HUES6 (cell line): ENCODE measurements at regions not wholly inside any gene's neighbourhood (a gene's known extent, or its start where the extent isn't known, plus 50 kb on each side); places are given as distances from the start of the nearest gene placed in this dataset.
"Not testable (repeated sequence)": the region's sequence is repeated elsewhere in the genome, so short reads cannot be mapped to it uniquely, and the experiment has no call there.

Experiments
- H3K27ac ChIP-seq: 2 replicates; pipeline ENCODE4 v1.7.0; 2013; ENCODE audit warnings: low read depth, mild to moderate bottlenecking, low read length, inconsistent platforms
- H3K27me3 ChIP-seq: 2 replicates; pipeline ENCODE4 v1.6.1; 2013; ENCODE audit warnings: low read length; ENCODE audit not compliant: control insufficient read depth, insufficient read depth
- H3K36me3 ChIP-seq: 2 replicates; pipeline ENCODE4 v1.6.1; 2013; ENCODE audit warnings: low read length; ENCODE audit not compliant: control insufficient read depth, insufficient read depth
- H3K4me1 ChIP-seq: 2 replicates; pipeline ENCODE4 v1.6.1; 2013; ENCODE audit warnings: low read length; ENCODE audit not compliant: control insufficient read depth, insufficient read depth
- H3K4me3 ChIP-seq: 2 replicates; pipeline ENCODE4 v1.5.1; 2013; ENCODE audit warnings: low read depth, low read length
- H3K9ac ChIP-seq: one replicate; pipeline ENCODE4 v1.6.1; 2013; ENCODE audit warnings: mild to moderate bottlenecking, low read length
- H3K9me3 ChIP-seq: 2 replicates; pipeline ENCODE4 v1.6.1; 2013; ENCODE audit warnings: low read depth, low read length; ENCODE audit not compliant: control insufficient read depth, insufficient read depth

DNA sequence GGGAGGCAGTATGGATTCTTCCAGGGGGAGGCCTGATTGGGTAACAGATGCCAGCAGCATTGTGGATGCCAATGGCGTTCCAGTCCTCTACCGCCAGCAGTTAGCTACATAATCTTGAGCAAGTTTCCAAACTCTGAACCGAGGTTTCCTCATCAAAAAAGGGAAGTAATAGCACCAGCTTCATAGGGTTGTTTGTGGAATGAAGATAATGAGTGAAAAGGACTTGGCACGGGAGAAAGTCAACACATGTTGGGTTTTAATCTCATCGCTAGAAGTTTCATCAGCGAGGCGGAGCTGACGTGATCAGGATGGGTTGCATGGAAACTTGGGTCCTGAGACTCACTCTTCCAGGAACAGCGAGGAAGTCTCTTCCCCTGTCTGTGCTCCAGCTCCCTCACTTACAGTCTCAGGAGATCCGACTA, 266.7 kb downstream of the SH3BP4 start:
- Histone ChIP-seq H3K9me3 (no peaks in the 10 kb centered on the region), H3K27me3 (no peaks in the 10 kb centered on the region), H3K36me3 (no peaks in the 10 kb centered on the region), H3K4me3 (no peak overlapping the region), H3K4me1 (no peaks in the 10 kb centered on the region), H3K9ac (no peak overlapping the region), H3K27ac (no peak overlapping the region)

DNA sequence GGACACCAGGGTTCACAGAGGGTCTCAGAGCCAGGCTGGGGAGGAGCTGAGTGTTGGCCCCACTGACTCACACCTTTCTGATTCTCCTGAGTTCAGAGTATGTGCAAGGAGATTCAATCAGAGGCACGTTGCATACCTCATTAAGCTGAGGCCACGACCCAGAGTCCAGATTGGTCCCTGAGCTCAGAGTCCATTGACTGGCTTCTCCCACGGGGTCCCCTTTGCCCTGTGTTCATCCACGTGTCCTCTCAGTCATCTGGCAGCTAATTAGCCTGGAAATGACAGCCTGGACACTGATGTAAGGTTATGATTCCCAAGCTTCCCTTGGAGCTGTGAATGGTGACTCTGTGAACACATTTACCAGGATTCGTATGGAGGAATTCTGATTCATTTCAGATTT, 267.2 kb downstream of the SH3BP4 start:
- no peaks in the 10 kb centered on the region for H3K9me3 ChIP-seq
- H3K36me3 ChIP-seq: no peaks in the 10 kb centered on the region
- no peak overlapping the region for H3K4me3 ChIP-seq
- no peak overlapping the region for H3K27ac ChIP-seq
- no peak overlapping the region for H3K9ac ChIP-seq
- no peaks in the 10 kb centered on the region for H3K4me1 ChIP-seq
- no peaks in the 10 kb centered on the region for H3K27me3 ChIP-seq

- no peaks in the 10 kb centered on the region for H3K36me3 ChIP-seq
Measured at GRCh38 chr2:235220331-235220730, 268.5 kb downstream of the SH3BP4 start.

DNA sequence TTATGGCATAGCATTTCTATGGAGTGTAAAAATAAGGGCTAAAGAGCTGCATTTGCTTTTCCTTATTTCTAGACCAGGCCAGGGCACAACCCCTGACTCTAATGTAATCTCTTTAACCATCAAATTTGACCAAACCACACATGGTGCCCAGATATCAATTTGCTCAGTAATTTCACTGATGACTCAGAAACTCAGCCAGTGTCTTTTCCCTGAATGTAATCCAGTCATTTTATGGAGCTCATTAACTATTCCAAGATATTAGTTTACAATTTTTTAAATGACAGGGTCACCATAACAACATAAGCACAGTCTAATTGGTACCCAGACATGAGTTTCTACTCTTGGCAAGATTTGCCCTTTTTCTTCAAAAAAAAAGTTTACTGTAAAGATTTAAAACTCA, 270.8 kb upstream of the AGAP1 start:
- Histone ChIP-seq H3K36me3 (no peaks in the 10 kb centered on the region), H3K27ac (no peak overlapping the region), H3K4me1 (no peaks in the 10 kb centered on the region), H3K4me3 (no peak overlapping the region), H3K9me3 (no peaks in the 10 kb centered on the region), H3K27me3 (no peaks in the 10 kb centered on the region), H3K9ac (no peak overlapping the region)

More at GRCh38 chr2:235220331-235220730, 268.5 kb downstream of the SH3BP4 start:
- Histone ChIP-seq H3K27me3 (no peaks in the 10 kb centered on the region), H3K27ac (no peak overlapping the region), H3K9me3 (no peaks in the 10 kb centered on the region), H3K9ac (no peak overlapping the region), H3K4me3 (no peak overlapping the region), H3K4me1 (no peaks in the 10 kb centered on the region)

DNA sequence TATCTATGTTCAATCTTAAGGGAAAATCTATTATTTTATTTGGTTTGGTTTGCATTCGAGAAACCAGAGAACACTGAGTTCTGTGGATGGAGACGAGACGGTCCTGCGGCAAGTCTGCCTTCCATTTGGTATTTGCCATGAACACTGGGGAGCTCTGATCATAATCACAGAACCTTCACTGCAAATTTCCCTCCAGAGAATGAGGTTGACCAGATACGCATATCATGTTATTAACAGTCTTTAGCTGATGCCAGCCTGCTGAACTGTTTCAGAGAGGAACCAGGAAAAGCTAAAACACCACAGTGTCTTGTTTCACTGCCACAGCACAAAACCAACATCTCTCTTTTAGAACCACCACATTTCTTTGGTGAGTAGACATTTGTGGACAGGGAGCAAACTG, 269.4 kb upstream of the AGAP1 start:
- Histone ChIP-seq H3K36me3 (no peaks in the 10 kb centered on the region), H3K4me1 (no peaks in the 10 kb centered on the region), H3K4me3 (no peak overlapping the region), H3K9ac (no peak overlapping the region), H3K27me3 (no peaks in the 10 kb centered on the region), H3K9me3 (no peaks in the 10 kb centered on the region), H3K27ac (no peak overlapping the region)

- no peaks in the 10 kb centered on the region for H3K27me3 ChIP-seq
- H3K4me1 ChIP-seq: no peaks in the 10 kb centered on the region
- H3K36me3 ChIP-seq: no peaks in the 10 kb centered on the region
- H3K9ac ChIP-seq: no peak overlapping the region
- H3K27ac ChIP-seq: no peak overlapping the region
- no peaks in the 10 kb centered on the region for H3K9me3 ChIP-seq
- no peak overlapping the region for H3K4me3 ChIP-seq
Measured at GRCh38 chr2:235225261-235225660, 268.6 kb upstream of the AGAP1 start.

DNA sequence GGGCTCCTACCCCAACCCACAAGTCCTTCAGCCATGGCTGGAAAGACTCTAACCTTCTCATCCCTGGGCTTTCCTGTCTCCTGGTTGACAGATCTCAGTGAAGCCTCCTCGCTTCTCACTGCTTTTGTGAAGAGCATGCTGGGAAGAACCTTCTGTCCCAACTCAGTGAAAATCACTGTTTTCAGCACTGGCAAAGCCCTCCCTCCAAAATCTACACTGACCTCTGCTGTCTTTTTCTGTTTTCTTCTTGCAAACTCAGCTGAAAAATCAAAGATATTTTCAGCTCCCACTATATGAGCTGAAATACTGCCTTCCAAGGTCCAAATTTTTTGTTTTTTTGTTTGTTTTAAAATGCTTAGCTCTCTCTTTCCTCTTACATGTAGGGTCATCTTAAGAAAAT, 266.3 kb upstream of the AGAP1 start:
- no peak overlapping the region for H3K9ac ChIP-seq
- H3K27ac ChIP-seq: no peak overlapping the region
- no peaks in the 10 kb centered on the region for H3K36me3 ChIP-seq
- H3K4me1 ChIP-seq: no peaks in the 10 kb centered on the region; the same call in 1 of the 2 replicates
- H3K27me3 ChIP-seq: no peaks in the 10 kb centered on the region
- H3K9me3 ChIP-seq: no peaks in the 10 kb centered on the region
- no peak overlapping the region for H3K4me3 ChIP-seq

GRCh38 chr2:235228422-235228821, 265.4 kb upstream of the AGAP1 start:
- H3K4me1 ChIP-seq, H3K27me3 ChIP-seq: not testable (repeated sequence)

GRCh38 chr2:235229236-235229635, 264.6 kb upstream of the AGAP1 start:
- no peaks in the 10 kb centered on the region for H3K27me3 ChIP-seq
- no peak overlapping the region for H3K9ac ChIP-seq
- H3K4me3 ChIP-seq: no peak overlapping the region
- H3K27ac ChIP-seq: no peak overlapping the region
- H3K9me3 ChIP-seq: no peaks in the 10 kb centered on the region
- no peaks in the 10 kb centered on the region; the same call in 1 of the 2 replicates for H3K4me1 ChIP-seq
- no peaks in the 10 kb centered on the region for H3K36me3 ChIP-seq

More at GRCh38 chr2:235228422-235228821, 265.4 kb upstream of the AGAP1 start:
- not testable (repeated sequence) for H3K9me3 ChIP-seq, H3K9ac ChIP-seq, H3K27ac ChIP-seq, H3K4me3 ChIP-seq, H3K36me3 ChIP-seq

- H3K4me3 ChIP-seq: no peak overlapping the region
- H3K36me3 ChIP-seq: no peaks in the 10 kb centered on the region
- no peaks in the 10 kb centered on the region for H3K9me3 ChIP-seq
- H3K9ac ChIP-seq: no peak overlapping the region
- no peak overlapping the region for H3K27ac ChIP-seq
- no peaks in the 10 kb centered on the region for H3K27me3 ChIP-seq
- no peaks in the 10 kb centered on the region; the same call in 1 of the 2 replicates for H3K4me1 ChIP-seq
Measured at GRCh38 chr2:235230821-235231601, 262.8 kb upstream of the AGAP1 start.

- Histone ChIP-seq H3K4me1 (no peaks in the 10 kb centered on the region; the same call in 1 of the 2 replicates), H3K4me3 (no peak overlapping the region), H3K9me3 (no peaks in the 10 kb centered on the region), H3K36me3 (no peaks in the 10 kb centered on the region), H3K9ac (no peak overlapping the region), H3K27ac (no peak overlapping the region), H3K27me3 (no peaks in the 10 kb centered on the region)
Measured at GRCh38 chr2:235232449-235233433, 261.1 kb upstream of the AGAP1 start.
